NCI-H128 (cell line): ENCODE measurements at regions not wholly inside any gene's neighbourhood (a gene's known extent, or its start where the extent isn't known, plus 50 kb on each side); places are given as distances from the start of the nearest gene placed in this dataset.

Source experiments
- DNase-seq: peaks from one replicate; lab custom pipeline; 2025; ENCODE audit not compliant: unreplicated experiment; lab: John Stamatoyannopoulos, UW

- no peak for DNase-seq
These were observed 76.6 kb upstream of the LMO1 start for GRCh38 chr11:8340296-8340695.

GRCh38 chr11:8339592-8340022 lies 75.9 kb upstream of the LMO1 start:
- no peak for DNase-seq

DNA sequence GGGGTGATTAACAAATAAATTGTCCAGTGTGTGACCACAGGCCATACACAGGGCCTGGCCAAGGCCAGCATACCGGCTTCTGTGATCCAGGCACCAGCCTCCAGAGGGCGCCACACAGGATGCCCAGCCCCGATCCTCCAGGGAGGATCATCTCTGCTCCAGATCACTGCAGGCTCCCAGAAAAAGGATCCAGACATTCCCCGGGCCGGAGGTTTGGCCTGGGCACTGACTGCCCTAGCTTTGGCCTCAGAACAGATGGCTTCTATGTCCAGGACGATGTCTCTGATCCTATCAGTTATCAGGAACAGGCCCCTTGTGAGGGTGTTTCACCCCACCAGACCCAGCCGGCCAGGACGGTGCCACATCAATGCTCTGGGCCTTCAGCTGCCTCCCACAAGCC lies 74.5 kb upstream of the LMO1 start:
- no peak for DNase-seq

DNA sequence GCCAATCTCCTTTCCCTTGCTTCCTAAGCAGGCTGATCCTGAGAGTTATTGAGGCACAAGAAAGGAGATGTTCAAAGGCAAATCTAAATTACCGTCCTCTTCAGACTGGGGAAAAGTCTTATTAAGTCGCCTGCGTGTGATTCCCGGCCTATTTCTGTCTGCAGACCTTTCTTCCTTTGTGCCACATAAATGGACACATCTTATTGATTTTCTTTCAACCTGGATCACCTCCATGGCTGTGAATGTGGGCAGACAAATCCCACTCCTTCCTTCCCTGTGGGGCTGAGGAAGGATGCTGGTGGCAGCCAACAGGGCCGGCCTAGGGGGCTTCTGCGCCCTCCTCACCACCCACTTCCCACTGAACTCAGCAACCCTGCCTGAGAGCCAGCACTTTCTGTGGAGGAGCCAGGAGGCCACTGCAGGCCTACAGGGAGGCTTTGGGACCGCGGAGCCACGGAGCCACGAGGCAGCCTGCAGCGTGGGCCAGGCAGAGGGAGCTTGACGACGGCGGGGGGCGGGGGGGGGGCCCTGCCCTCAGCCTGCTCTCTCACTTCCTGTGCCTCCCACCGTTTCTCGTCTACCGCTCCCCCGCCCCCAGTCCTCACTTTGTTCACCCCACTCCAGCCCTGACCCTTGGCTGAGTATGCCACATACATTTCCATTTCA lies 73.6 kb upstream of the LMO1 start:
- DNase-seq, result no peak

- no peak for DNase-seq
These were observed 72.9 kb upstream of the LMO1 start for GRCh38 chr11:8336356-8337129.

GRCh38 chr11:8335683-8336082 lies 72.0 kb upstream of the LMO1 start:
- no peak for DNase-seq

- no peak for DNase-seq
These were observed 71.5 kb upstream of the LMO1 start for GRCh38 chr11:8335186-8335585.

GRCh38 chr11:8333811-8334401 lies 70.2 kb upstream of the LMO1 start:
- DNase-seq, result no peak

GRCh38 chr11:8333376-8333775 lies 69.7 kb upstream of the LMO1 start:
- DNase-seq, result no peak

DNA sequence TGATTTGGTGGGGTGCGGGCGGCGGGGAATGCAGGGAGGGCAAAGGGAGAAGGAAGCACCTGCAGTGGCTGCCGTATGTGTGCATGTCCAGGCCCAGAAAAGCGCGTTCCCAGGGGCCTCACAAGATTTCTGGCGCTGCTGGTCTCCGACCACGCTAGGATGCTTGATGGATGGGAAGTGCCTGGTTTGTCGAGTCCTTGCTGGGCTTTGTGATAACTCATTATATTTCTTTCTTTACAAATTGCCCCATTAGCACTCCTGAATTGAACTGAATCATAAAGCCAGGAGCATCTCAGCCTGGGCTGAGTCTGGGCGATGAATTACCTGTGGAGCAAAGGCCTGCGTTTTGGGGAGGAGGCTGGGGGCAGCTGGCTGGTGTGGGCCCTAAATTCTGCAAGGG lies 69.2 kb upstream of the LMO1 start:
- no peak for DNase-seq

DNA sequence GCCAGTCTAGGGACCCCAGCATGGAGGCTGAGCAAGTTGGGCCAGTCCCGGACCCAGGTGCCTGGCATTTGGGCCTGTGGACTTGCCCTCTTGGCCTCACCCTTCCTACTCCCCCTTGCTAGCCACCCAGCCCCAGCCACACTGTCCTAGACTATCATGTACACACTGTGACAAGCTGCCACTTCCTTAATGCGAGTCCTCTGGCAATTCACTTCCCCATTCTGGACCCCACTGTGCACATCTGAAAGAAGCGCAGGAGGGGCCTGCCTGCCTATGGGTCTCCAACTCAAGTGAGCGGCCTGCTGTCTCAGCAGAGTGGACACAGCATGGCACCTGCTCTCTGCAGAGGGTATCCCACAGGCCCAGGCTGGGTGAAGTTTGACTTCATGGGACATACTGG lies 68.5 kb upstream of the LMO1 start:
- no peak for DNase-seq

- DNase-seq, result no peak
These were observed 68.1 kb upstream of the LMO1 start for GRCh38 chr11:8331767-8332166.

- no peak for DNase-seq
These were observed 67.2 kb upstream of the LMO1 start for GRCh38 chr11:8330896-8331295.

DNA sequence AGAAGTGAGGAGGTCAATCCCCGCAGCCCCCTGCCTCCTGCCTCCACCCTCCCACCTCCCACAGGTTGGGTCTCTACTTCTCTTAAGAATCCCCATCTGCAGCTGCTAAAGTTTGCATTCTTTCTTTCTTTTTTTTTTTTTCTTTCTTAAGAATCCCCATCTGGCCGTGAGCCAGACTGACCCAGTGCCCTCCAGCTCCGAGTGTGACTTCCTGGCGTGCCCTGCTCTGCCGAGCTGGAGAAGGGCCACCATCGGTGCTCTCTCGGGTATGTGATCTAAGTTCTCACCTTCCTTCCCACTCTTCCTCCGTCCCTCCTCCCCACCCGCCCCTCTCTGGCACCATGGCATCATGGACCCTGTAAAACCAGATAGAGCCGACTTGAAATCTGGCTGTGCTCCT lies 66.7 kb upstream of the LMO1 start:
- DNase-seq, result no peak

- DNase-seq, result no peak
These were observed 66.2 kb upstream of the LMO1 start for GRCh38 chr11:8329847-8330361.

DNA sequence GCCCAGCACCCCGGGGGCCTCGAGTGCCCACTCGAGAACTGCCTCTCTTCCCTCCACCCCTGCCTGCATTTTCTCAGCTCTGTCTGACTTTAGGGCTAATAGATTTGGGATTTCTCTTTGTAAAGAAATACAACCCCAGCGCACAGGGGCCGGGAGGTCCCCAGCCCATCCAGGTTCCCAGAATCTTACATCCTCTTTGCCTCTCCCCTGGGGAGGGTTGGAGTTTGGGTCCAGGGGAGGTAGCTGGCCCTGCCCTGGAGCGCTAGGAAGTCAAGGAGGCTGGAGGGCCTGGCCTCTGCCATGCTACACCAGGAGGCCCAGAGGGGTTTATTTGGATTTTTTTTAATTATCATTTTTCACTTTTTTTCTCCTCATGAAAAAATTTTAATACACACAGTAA lies 65.7 kb upstream of the LMO1 start:
- DNase-seq, result no peak

DNA sequence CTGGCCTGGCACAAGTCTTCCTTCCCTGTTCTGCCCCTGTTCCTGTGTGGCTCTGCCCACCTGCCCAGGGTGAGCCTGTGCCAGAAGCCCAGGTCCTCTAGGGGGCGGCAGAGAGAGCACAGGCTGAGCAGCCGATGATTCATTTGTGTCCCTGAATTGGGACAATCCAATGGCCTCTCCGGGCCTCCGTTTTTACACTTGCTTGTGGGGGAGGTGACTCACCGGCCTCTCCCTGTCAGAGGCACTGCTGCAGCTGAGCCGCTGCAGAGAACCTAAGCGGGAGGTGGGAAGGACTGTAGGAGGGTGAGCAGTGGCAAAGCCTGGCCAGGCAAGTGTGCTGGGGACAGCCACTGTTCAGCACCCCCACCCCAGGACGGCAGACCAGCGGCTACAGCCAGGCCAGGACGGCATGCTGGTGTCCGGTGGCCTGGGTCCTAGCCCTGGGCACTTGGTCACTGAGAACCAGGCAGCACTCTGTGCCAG lies 65.2 kb upstream of the LMO1 start:
- peak; percentile 48 for DNase-seq

DNA sequence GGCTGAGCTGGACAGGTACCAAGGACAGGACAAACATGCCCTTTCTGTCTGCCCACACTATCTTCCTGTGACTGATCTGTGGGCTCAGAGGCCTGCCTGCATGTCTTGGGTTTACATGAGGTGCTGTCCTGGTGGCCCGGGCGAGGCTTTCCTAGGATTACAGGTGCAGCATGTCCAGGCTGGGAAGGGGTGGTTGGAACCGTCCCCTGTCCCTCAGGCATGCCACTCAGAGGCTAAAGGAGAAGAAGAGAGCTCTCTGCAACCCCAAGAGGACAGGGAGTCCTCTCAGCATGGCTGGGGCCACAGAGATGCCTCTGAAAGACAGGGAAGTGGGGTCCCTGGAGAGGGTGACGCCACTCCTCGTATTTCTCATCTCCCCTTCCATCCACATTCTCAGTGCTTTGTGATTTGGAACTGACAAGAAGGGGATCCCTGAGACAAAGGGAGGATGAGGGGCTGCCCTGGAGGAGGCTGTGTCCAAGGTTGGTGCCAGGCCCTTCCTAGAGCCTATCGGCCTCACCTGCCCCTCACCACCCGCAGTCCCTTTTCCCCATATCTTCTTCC lies 64.6 kb upstream of the LMO1 start:
- DNase-seq, result no peak

GRCh38 chr11:8327761-8328192 lies 64.1 kb upstream of the LMO1 start:
- DNase-seq, result no peak

DNA sequence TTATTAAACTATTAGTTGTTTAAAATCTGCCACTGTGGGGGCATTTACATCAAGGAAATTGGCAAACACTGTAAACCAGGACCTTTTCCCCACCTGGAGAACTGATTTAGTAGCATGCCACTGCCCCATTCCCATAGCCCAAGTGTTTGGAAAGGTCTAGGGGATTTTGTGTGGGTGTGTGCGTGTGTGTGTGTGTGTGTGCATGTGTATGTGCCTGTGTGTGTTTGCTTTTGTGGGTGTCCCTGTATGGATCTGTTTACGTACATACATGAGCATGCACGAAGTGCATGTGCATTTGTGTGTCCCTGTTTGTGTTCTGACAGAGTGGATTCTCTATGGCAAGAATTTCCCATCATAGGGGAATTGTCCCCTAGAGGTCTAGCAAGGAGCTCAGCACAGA lies 62.7 kb upstream of the LMO1 start:
- DNase-seq, result no peak

DNA sequence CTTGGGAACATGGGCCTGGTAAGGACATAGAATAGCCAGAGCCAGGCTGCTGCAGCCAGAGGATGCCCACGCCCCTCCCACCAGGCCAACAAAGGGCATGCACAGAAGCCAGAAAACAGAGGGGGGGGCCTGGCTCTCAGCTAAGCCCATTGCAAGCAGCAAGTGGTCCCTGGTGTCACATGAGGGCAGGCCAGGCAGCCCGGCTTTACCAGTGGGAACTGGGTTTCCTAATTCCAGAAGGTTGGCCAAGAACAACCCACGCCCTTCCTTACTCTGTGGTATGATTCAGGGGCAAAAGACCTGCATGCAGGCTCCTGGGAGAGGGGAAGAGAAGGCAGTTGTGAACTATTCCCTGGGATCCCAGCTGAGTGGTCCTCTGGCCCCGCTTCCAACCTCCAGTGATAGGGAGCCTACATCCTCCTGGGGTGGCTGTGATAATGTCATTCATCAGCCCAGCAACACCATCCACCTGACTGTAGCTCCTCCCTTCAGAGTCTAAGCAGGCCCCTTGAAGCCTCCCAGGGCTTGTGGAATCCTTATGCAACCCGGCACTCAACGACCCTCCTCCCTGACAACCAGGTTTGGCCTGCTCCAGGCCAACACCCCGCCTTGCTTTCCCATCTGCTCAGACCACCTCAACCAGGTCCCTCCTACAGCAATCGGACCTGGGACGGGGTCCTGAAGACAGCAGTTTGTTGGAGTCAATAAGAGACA lies 62.1 kb upstream of the LMO1 start:
- DNase-seq, result no peak
